Ectodermal cell (in vitro differentiated cells): ENCODE measurements at regions not wholly inside any gene's neighbourhood (a gene's known extent, or its start where the extent isn't known, plus 50 kb on each side); places are given as distances from the start of the nearest gene placed in this dataset.

Source experiments
- H3K27ac ChIP-seq: 2 replicates; pipeline ENCODE4 v1.7.0; 2013; ENCODE audit warnings: mild to moderate bottlenecking, low read depth, low read length; ENCODE audit not compliant: insufficient read depth, poor library complexity, severe bottlenecking
- H3K27me3 ChIP-seq: 2 replicates; pipeline ENCODE4 v1.7.0; 2013; ENCODE audit warnings: mild to moderate bottlenecking, low read length; ENCODE audit not compliant: insufficient read depth, control insufficient read depth, poor library complexity, severe bottlenecking
- H3K36me3 ChIP-seq: one replicate; pipeline ENCODE4 v1.7.0; 2013; ENCODE audit warnings: low read length; ENCODE audit not compliant: control insufficient read depth, insufficient read depth
- H3K4me1 ChIP-seq: one replicate; pipeline ENCODE4 v1.7.0; 2013; ENCODE audit warnings: low read length; ENCODE audit not compliant: control insufficient read depth, insufficient read depth
- H3K4me3 ChIP-seq: 2 replicates; pipeline ENCODE4 v1.7.0; 2013; ENCODE audit warnings: low read depth, low read length, control low read depth; ENCODE audit not compliant: insufficient read depth
- H3K9me3 ChIP-seq: 2 replicates; pipeline ENCODE4 v1.7.0; 2013; ENCODE audit warnings: mild to moderate bottlenecking, low read length, moderate library complexity; ENCODE audit not compliant: control insufficient read depth
- WGBS, 2 experiments: methylation state at CpG; one replicate each; pipeline ENCODE4 v1.1.7; 2013; ENCODE audit warnings: missing lambda C conversion rate in 2 of 2; 5-methylcytosine and 5-hydroxymethylcytosine counted together

GRCh38 chr4:32025851-32026459 lies 1305.8 kb downstream of the PCDH7 start:
- 89 to 94% methylated on average over 4 to 5 of the region's 5 CpGs for WGBS, 2 experiments
- H3K9me3 ChIP-seq = no peaks in the 10 kb centered on the region
- no peak overlapping the region for H3K27ac ChIP-seq
- no peak overlapping the region for H3K4me3 ChIP-seq
- no peaks in the 10 kb centered on the region for H3K27me3 ChIP-seq
- H3K4me1 ChIP-seq = no peaks in the 10 kb centered on the region
- no peaks in the 10 kb centered on the region for H3K36me3 ChIP-seq

GRCh38 chr4:32030406-32030805 lies 1310.2 kb downstream of the PCDH7 start:
- H3K27me3 ChIP-seq = no peaks in the 10 kb centered on the region
- no peaks in the 10 kb centered on the region for H3K9me3 ChIP-seq
- H3K36me3 ChIP-seq = no peaks in the 10 kb centered on the region
- no peak overlapping the region for H3K4me3 ChIP-seq
- no peak overlapping the region for H3K27ac ChIP-seq
- H3K4me1 ChIP-seq = no peaks in the 10 kb centered on the region

- Histone ChIP-seq H3K9me3 (no peaks in the 10 kb centered on the region), H3K4me1 (no peaks in the 10 kb centered on the region), H3K27ac (no peak overlapping the region), H3K36me3 (no peaks in the 10 kb centered on the region), H3K4me3 (no peak overlapping the region), H3K27me3 (no peaks in the 10 kb centered on the region)
- 94 to 96% methylated on average over 2 of the region's 2 CpGs for WGBS, 2 experiments
These were observed 1310.9 kb downstream of the PCDH7 start for GRCh38 chr4:32031026-32031425.

GRCh38 chr4:32032136-32032672 lies 1312.0 kb downstream of the PCDH7 start:
- Histone ChIP-seq H3K4me1 (no peaks in the 10 kb centered on the region), H3K27me3 (no peaks in the 10 kb centered on the region), H3K27ac (no peak overlapping the region), H3K36me3 (no peaks in the 10 kb centered on the region), H3K4me3 (no peak overlapping the region), H3K9me3 (no peaks in the 10 kb centered on the region)
- WGBS, 2 experiments = 91 to 93% methylated on average over 4 to 5 of the region's 5 CpGs

GRCh38 chr4:32037399-32037798 lies 1317.2 kb downstream of the PCDH7 start:
- WGBS, 2 experiments = no CpG with 5 or more reads among the region's 1 CpG
- H3K27me3 ChIP-seq = no peaks in the 10 kb centered on the region
- H3K4me1 ChIP-seq = no peaks in the 10 kb centered on the region
- H3K4me3 ChIP-seq = no peak overlapping the region
- no peaks in the 10 kb centered on the region for H3K9me3 ChIP-seq
- no peak overlapping the region for H3K27ac ChIP-seq
- H3K36me3 ChIP-seq = no peaks in the 10 kb centered on the region

GRCh38 chr4:32042486-32043247 lies 1322.5 kb downstream of the PCDH7 start:
- Histone ChIP-seq H3K4me1 (no peaks in the 10 kb centered on the region), H3K27me3 (no peaks in the 10 kb centered on the region), H3K27ac (no peak overlapping the region), H3K9me3 (no peaks in the 10 kb centered on the region), H3K4me3 (no peak overlapping the region), H3K36me3 (no peaks in the 10 kb centered on the region)
- 87 to 90% methylated on average over 2 of the region's 2 CpGs for WGBS, 2 experiments

GRCh38 chr4:32043248-32043633 lies 1323.1 kb downstream of the PCDH7 start:
- Histone ChIP-seq H3K36me3 (no peaks in the 10 kb centered on the region), H3K4me3 (no peak overlapping the region), H3K27ac (no peak overlapping the region), H3K9me3 (no peaks in the 10 kb centered on the region), H3K4me1 (no peaks in the 10 kb centered on the region), H3K27me3 (no peaks in the 10 kb centered on the region)
- WGBS, 2 experiments = 100% methylated on average over 1 of the region's 2 CpGs; no CpG with 5 or more reads in 1 of the 2 experiments

- no peaks in the 10 kb centered on the region for H3K4me1 ChIP-seq
- no peaks in the 10 kb centered on the region for H3K9me3 ChIP-seq
- WGBS, 2 experiments = 94 to 95% methylated on average over 2 of the region's 2 CpGs
- H3K36me3 ChIP-seq = no peaks in the 10 kb centered on the region
- no peaks in the 10 kb centered on the region for H3K27me3 ChIP-seq
- H3K4me3 ChIP-seq = no peak overlapping the region
- H3K27ac ChIP-seq = no peak overlapping the region
These were observed 1341.7 kb downstream of the PCDH7 start for GRCh38 chr4:32061916-32062315.

GRCh38 chr4:32073542-32073941 lies 1353.4 kb downstream of the PCDH7 start:
- Histone ChIP-seq H3K4me3 (no peak overlapping the region), H3K27me3 (no peaks in the 10 kb centered on the region), H3K27ac (no peak overlapping the region), H3K36me3 (no peaks in the 10 kb centered on the region), H3K9me3 (no peaks in the 10 kb centered on the region), H3K4me1 (no peaks in the 10 kb centered on the region)
- WGBS, 2 experiments = 38 to 43% methylated on average over 2 of the region's 2 CpGs

GRCh38 chr4:32087211-32087610 lies 1367.0 kb downstream of the PCDH7 start:
- no peaks in the 10 kb centered on the region for H3K27me3 ChIP-seq
- H3K4me3 ChIP-seq = no peak overlapping the region
- H3K36me3 ChIP-seq = no peaks in the 10 kb centered on the region
- no peaks in the 10 kb centered on the region for H3K4me1 ChIP-seq
- H3K9me3 ChIP-seq = no peaks in the 10 kb centered on the region
- 92 to 98% methylated on average over 2 of the region's 2 CpGs for WGBS, 2 experiments
- H3K27ac ChIP-seq = no peak overlapping the region
